ENCODE measurements at regions not wholly inside any gene's neighbourhood (a gene's known extent, or its start where the extent isn't known, plus 50 kb on each side); places are given as distances from the start of the nearest gene placed in this dataset.

GRCh38 chr10:33453081-33454025, 118.9 kb upstream of the NRP1 start:
- no peak overlapping the region for H3K4me2 ChIP-seq (ENCODE audit: insufficient read depth, low read length)
- H3K9me3 ChIP-seq (ENCODE audit: insufficient read depth, low read length, severe bottlenecking) = no peaks in the 10 kb centered on the region
- H3K27me3 ChIP-seq (ENCODE audit: insufficient read depth, low read length, poor library complexity) = no peaks in the 10 kb centered on the region
- TF ChIP-seq CTCF (IDR thresholded peaks at IDR 0.05; ENCODE audit: borderline replicate concordance, extremely low read depth, low read length, poor library complexity, severe bottlenecking) (no peak), EZH2 (IDR thresholded peaks at IDR 0.05; ENCODE audit: borderline replicate concordance, low read depth, low read length, severe bottlenecking) (no peak)
- no peak overlapping the region for H3K27ac ChIP-seq (ENCODE audit: low read length)
- H3K4me3 ChIP-seq (ENCODE audit: low read depth in 1 of 2, low read length in 2 of 2) = no peak overlapping the region
- ATAC-seq (ENCODE audit: insufficient read depth, low read depth) (no peak), DNase-seq (no peak)
- H2AFZ ChIP-seq (ENCODE audit: low read depth, low read length) = no peak overlapping the region
- H3K9ac ChIP-seq (ENCODE audit: low read depth, low read length) = no peak overlapping the region
- H3K4me1 ChIP-seq (ENCODE audit: insufficient read depth, low read length) = no peaks in the 10 kb centered on the region
- no peaks in the 10 kb centered on the region for H3K79me2 ChIP-seq (ENCODE audit: insufficient read depth, low read length)
- no peaks in the 10 kb centered on the region for H4K20me1 ChIP-seq (ENCODE audit: insufficient read depth, low read length)
- no peaks in the 10 kb centered on the region for H3K36me3 ChIP-seq (ENCODE audit: insufficient read depth, low read length)

GRCh38 chr10:33448421-33449140, 114.1 kb upstream of the NRP1 start:
- ATAC-seq (ENCODE audit: insufficient read depth, low read depth) (no peak), DNase-seq (no peak)
- H3K27ac ChIP-seq (ENCODE audit: low read length) = no peak overlapping the region
- no peaks in the 10 kb centered on the region for H3K36me3 ChIP-seq (ENCODE audit: insufficient read depth, low read length)
- no peaks in the 10 kb centered on the region for H3K4me1 ChIP-seq (ENCODE audit: insufficient read depth, low read length)
- H3K4me2 ChIP-seq (ENCODE audit: insufficient read depth, low read length) = no peak overlapping the region
- no peak overlapping the region for H2AFZ ChIP-seq (ENCODE audit: low read depth, low read length)
- no peak overlapping the region for H3K9ac ChIP-seq (ENCODE audit: low read depth, low read length)
- no peak overlapping the region for H3K4me3 ChIP-seq (ENCODE audit: low read depth in 1 of 2, low read length in 2 of 2)
- no peaks in the 10 kb centered on the region for H3K79me2 ChIP-seq (ENCODE audit: insufficient read depth, low read length)
- H4K20me1 ChIP-seq (ENCODE audit: insufficient read depth, low read length) = no peaks in the 10 kb centered on the region
- H3K9me3 ChIP-seq (ENCODE audit: insufficient read depth, low read length, severe bottlenecking) = no peaks in the 10 kb centered on the region
- no peak for TF ChIP-seq EZH2 (IDR thresholded peaks at IDR 0.05; ENCODE audit: borderline replicate concordance, low read depth, low read length, severe bottlenecking)
- no peaks in the 10 kb centered on the region for H3K27me3 ChIP-seq (ENCODE audit: insufficient read depth, low read length, poor library complexity)

GRCh38 chr10:33441561-33441960, 107.1 kb upstream of the NRP1 start:
- no peak overlapping the region for H3K4me3 ChIP-seq (ENCODE audit: low read depth in 1 of 2, low read length in 2 of 2)
- H3K4me2 ChIP-seq (ENCODE audit: insufficient read depth, low read length) = no peak overlapping the region
- ATAC-seq (ENCODE audit: insufficient read depth, low read depth) = no peak
- no peak overlapping the region for H3K9ac ChIP-seq (ENCODE audit: low read depth, low read length)
- no peaks in the 10 kb centered on the region for H3K4me1 ChIP-seq (ENCODE audit: insufficient read depth, low read length)
- no peak overlapping the region for H3K27ac ChIP-seq (ENCODE audit: low read length)
- H3K36me3 ChIP-seq (ENCODE audit: insufficient read depth, low read length) = no peaks in the 10 kb centered on the region
- H2AFZ ChIP-seq (ENCODE audit: low read depth, low read length) = no peak overlapping the region
- no peaks in the 10 kb centered on the region for H4K20me1 ChIP-seq (ENCODE audit: insufficient read depth, low read length)
- no peak for DNase-seq
- no peaks in the 10 kb centered on the region for H3K79me2 ChIP-seq (ENCODE audit: insufficient read depth, low read length)
- H3K9me3 ChIP-seq (ENCODE audit: insufficient read depth, low read length, severe bottlenecking) = no peaks in the 10 kb centered on the region
- TF ChIP-seq EZH2 (IDR thresholded peaks at IDR 0.05; ENCODE audit: borderline replicate concordance, low read depth, low read length, severe bottlenecking) = no peak
- no peak for TF ChIP-seq CTCF (IDR thresholded peaks at IDR 0.05; ENCODE audit: borderline replicate concordance, extremely low read depth, low read length, poor library complexity, severe bottlenecking)
- no peaks in the 10 kb centered on the region for H3K27me3 ChIP-seq (ENCODE audit: insufficient read depth, low read length, poor library complexity)

- no peak for DNase-seq
Observed at GRCh38 chr10:33434933-33435332, 100.5 kb upstream of the NRP1 start.

More at GRCh38 chr10:33434933-33435332, 100.5 kb upstream of the NRP1 start:
- H4K20me1 ChIP-seq (ENCODE audit: insufficient read depth, low read length) = no peaks in the 10 kb centered on the region
- no peaks in the 10 kb centered on the region for H3K9me3 ChIP-seq (ENCODE audit: insufficient read depth, low read length, severe bottlenecking)
- H3K27ac ChIP-seq (ENCODE audit: low read length) = no peak overlapping the region
- H3K27me3 ChIP-seq (ENCODE audit: insufficient read depth, low read length, poor library complexity) = no peaks in the 10 kb centered on the region
- no peak overlapping the region for H3K9ac ChIP-seq (ENCODE audit: low read depth, low read length)
- TF ChIP-seq CTCF (IDR thresholded peaks at IDR 0.05; ENCODE audit: borderline replicate concordance, extremely low read depth, low read length, poor library complexity, severe bottlenecking) = no peak
- TF ChIP-seq EZH2 (IDR thresholded peaks at IDR 0.05; ENCODE audit: borderline replicate concordance, low read depth, low read length, severe bottlenecking) = no peak
- H3K79me2 ChIP-seq (ENCODE audit: insufficient read depth, low read length) = no peaks in the 10 kb centered on the region
- H2AFZ ChIP-seq (ENCODE audit: low read depth, low read length) = no peak overlapping the region
- H3K4me1 ChIP-seq (ENCODE audit: insufficient read depth, low read length) = no peaks in the 10 kb centered on the region
- no peak overlapping the region for H3K4me3 ChIP-seq (ENCODE audit: low read depth in 1 of 2, low read length in 2 of 2)
- H3K4me2 ChIP-seq (ENCODE audit: insufficient read depth, low read length) = no peak overlapping the region
- no peaks in the 10 kb centered on the region for H3K36me3 ChIP-seq (ENCODE audit: insufficient read depth, low read length)
- ATAC-seq (ENCODE audit: insufficient read depth, low read depth) = no peak
